Esophagus squamous epithelium (tissue), 5 donors: ENCODE measurements at regions not wholly inside any gene's neighbourhood (a gene's known extent, or its start where the extent isn't known, plus 50 kb on each side); places are given as distances from the start of the nearest gene placed in this dataset.

Source experiments
- DNase-seq: peaks from one replicate; lab custom pipeline; 2025; lab: John Stamatoyannopoulos, UW
- H3K27ac ChIP-seq, 4 donors: fragments of 200-600 bp; sonication (generic); one replicate each; pipeline ENCODE4 v1.5.1; 2016 to 2019; ENCODE audit warnings: mild to moderate bottlenecking in 1 of 4
- H3K27me3 ChIP-seq, 4 donors: fragments of 200-600 bp; sonication (generic); 1 replicate in 3 of 4; 2 replicates in 1 of 4; pipeline versions ENCODE4 v1.5.1 to v1.6.0; 2017 to 2021; ENCODE audit warnings: antibody characterized with exemption in 1 of 4
- H3K36me3 ChIP-seq, 3 donors: fragments of 200-600 bp; sonication (generic); one replicate each; pipeline ENCODE4 v1.5.1; 2016 to 2019
- H3K4me1 ChIP-seq, 3 donors: fragments of 200-600 bp; sonication (generic); one replicate each; pipeline ENCODE4 v1.5.1; 2017 to 2019
- H3K4me3 ChIP-seq, 4 donors: fragments of 200-600 bp; sonication (generic); 1 replicate in 3 of 4; 2 replicates in 1 of 4; pipeline ENCODE4 v1.5.1; 2016 to 2019; ENCODE audit warnings: mild to moderate bottlenecking in 2 of 4, moderate library complexity in 1 of 4
- H3K9me3 ChIP-seq, 3 donors: fragments of 200-600 bp; sonication (generic); one replicate each; pipeline ENCODE4 v1.5.1; 2016 to 2019
- POLR2A ChIP-seq, 4 donors: fragments of 450-650 bp; IDR thresholded peaks; one replicate each; pipeline ENCODE4 v1.6.1; 2017; ENCODE audit warnings: antibody characterized with exemption in 4 of 4, mild to moderate bottlenecking in 4 of 4, moderate library complexity in 3 of 4
- WGBS, 2 donors: methylation state at CpG; one replicate each; pipeline ENCODE4 v1.1.5; 2018; 5-methylcytosine and 5-hydroxymethylcytosine counted together
- intact Hi-C: fragments of 100-400 bp; cut with DNase I; formaldehyde crosslinking; loops from one replicate; pipeline ENCODE4 v1.15.0; 2022
- TF ChIP-seq, protein P1 (sequence below), 6 experiments: fragments of 450-650 bp in 4 of 6; fragments of 200-600 bp in 2 of 6; sonication (generic) in 2 of 6; IDR thresholded peaks; one replicate each; pipeline ENCODE4 v1.5.1; 2016 to 2019; ENCODE audit warnings: antibody characterized with exemption in 6 of 6, mild to moderate bottlenecking in 4 of 6, moderate library complexity in 4 of 6
- donor health status: DM: yes; HTN: yes; CAD: no.

DNA sequence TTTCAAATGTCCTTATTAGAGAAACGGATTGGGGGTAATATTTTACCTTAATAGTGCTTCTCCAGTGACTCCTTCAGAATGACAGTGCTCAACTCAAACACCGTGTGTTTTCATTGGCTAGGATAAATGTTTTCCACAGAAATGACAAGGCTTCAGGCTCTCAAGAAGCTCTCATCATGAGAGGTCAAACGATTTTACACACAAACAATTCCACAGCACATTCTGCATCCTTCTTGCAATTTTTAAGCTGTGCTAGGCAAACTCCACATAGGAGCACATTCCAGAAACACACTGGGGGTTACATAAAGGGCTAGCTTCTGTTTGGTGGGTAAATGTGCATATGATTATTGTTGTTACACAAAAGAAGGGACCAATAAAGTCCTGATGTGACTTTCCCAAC lies 75.5 kb upstream of the IPO9 start:
- Histone ChIP-seq H3K4me1 (peaks cover 0 to 61% (median 31%) of the 10 kb centered on the region in 3 donors), H3K4me3 (no peak overlapping the region), H3K36me3 (no peaks in the 10 kb centered on the region), H3K27me3 (no peaks in the 10 kb centered on the region), H3K9me3 (no peaks in the 10 kb centered on the region), H3K27ac (no peak overlapping the region)
- 70 to 74% methylated on average over 3 of the region's 3 CpGs for WGBS, 2 donors
- TF ChIP-seq, protein P1, sequence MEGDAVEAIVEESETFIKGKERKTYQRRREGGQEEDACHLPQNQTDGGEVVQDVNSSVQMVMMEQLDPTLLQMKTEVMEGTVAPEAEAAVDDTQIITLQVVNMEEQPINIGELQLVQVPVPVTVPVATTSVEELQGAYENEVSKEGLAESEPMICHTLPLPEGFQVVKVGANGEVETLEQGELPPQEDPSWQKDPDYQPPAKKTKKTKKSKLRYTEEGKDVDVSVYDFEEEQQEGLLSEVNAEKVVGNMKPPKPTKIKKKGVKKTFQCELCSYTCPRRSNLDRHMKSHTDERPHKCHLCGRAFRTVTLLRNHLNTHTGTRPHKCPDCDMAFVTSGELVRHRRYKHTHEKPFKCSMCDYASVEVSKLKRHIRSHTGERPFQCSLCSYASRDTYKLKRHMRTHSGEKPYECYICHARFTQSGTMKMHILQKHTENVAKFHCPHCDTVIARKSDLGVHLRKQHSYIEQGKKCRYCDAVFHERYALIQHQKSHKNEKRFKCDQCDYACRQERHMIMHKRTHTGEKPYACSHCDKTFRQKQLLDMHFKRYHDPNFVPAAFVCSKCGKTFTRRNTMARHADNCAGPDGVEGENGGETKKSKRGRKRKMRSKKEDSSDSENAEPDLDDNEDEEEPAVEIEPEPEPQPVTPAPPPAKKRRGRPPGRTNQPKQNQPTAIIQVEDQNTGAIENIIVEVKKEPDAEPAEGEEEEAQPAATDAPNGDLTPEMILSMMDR (IDR thresholded peaks at IDR 0.05) = no peak
- TF ChIP-seq POLR2A (IDR thresholded peaks at IDR 0.05) = no peak
- DNase-seq = no peak
- intact Hi-C loops = no loop called here

DNA sequence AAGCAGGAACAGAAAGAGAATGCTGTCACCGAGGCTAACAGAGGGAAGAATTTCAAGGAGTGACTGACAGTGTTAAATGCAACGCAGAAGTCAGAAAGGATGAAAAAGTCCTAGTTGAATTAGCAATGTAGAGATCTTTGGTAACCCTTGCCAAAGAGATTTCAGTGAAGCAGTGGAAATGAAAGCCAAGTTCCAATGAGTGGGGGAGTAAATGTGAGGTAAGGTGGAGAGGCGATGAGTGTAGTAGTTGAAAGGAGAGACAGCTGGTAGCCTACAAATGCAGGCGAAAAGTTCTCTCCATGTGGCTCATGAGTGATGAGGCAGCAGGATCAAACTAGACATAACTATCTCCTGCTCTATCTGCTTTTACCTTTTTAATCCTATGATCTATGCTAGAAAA lies 74.6 kb upstream of the IPO9 start:
- TF ChIP-seq POLR2A (IDR thresholded peaks at IDR 0.05) = no peak
- TF ChIP-seq, protein P1 (IDR thresholded peaks at IDR 0.05) = no peak
- Histone ChIP-seq H3K9me3 (no peaks in the 10 kb centered on the region), H3K27ac (peak overlapping the region in 1 of 4 donors; percentile 11), H3K27me3 (no peaks in the 10 kb centered on the region), H3K4me3 (no peak overlapping the region), H3K4me1 (peaks cover 0 to 59% (median 24%) of the 10 kb centered on the region in 3 donors), H3K36me3 (no peaks in the 10 kb centered on the region)
- intact Hi-C loops = no loop called here
- DNase-seq = no peak
- 84% methylated on average over 4 of the region's 4 CpGs for WGBS, 2 donors

GRCh38 chr1:201755200-201755599 lies 73.8 kb upstream of the IPO9 start:
- no peaks in the 10 kb centered on the region for H3K9me3 ChIP-seq
- peaks cover 0 to 54% (median 17%) of the 10 kb centered on the region in 3 donors for H3K4me1 ChIP-seq
- H3K4me3 ChIP-seq = no peak overlapping the region
- H3K36me3 ChIP-seq = no peaks in the 10 kb centered on the region
- H3K27ac ChIP-seq = no peak overlapping the region
- DNase-seq = no peak
- intact Hi-C loops = no loop called here
- no peaks in the 10 kb centered on the region for H3K27me3 ChIP-seq
- TF ChIP-seq POLR2A (IDR thresholded peaks at IDR 0.05) = no peak

GRCh38 chr1:201756406-201756805 lies 72.6 kb upstream of the IPO9 start:
- intact Hi-C loops = no loop called here
- peaks cover 0 to 51% (median 7%) of the 10 kb centered on the region in 3 donors for H3K4me1 ChIP-seq
- no peaks in the 10 kb centered on the region for H3K9me3 ChIP-seq
- TF ChIP-seq, protein P1 (IDR thresholded peaks at IDR 0.05) = no peak
- TF ChIP-seq POLR2A (IDR thresholded peaks at IDR 0.05) = no peak
- DNase-seq = no peak
- H3K27ac ChIP-seq = no peak overlapping the region
- no peak overlapping the region for H3K4me3 ChIP-seq
- H3K36me3 ChIP-seq = no peaks in the 10 kb centered on the region
- H3K27me3 ChIP-seq = no peaks in the 10 kb centered on the region

DNA sequence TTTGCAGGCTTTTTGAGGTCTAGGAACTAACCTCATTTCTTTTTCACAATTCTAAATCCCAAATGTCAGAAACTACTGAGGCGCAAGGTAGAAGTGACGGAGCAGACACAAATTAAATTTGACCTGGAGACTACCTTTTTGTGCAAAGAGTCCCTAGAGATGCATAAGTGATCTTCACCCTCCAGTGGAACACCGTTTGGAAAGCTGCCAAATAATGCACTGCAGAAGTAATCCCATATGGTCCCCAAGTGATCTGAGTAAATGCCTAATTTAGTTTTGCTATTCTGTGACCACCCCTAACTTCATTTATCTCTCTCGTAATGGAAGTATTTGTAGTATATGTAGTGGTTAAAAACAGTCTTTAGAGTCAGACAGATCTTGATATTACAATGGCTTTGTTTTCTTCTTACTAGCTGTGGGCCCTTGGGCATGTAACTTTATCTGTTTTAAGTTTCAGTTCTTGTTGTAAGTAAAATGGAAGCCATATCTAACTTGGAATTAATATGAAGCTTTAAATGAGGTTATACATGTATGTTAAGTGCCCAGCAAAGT lies 70.4 kb upstream of the IPO9 start:
- H3K4me3 ChIP-seq = no peak overlapping the region
- no peaks in the 10 kb centered on the region for H3K27me3 ChIP-seq
- H3K4me1 ChIP-seq = peaks cover 0 to 49% (median 5%) of the 10 kb centered on the region in 3 donors
- TF ChIP-seq, protein P1 (IDR thresholded peaks at IDR 0.05) = no peak
- no peak for TF ChIP-seq POLR2A (IDR thresholded peaks at IDR 0.05)
- no peaks in the 10 kb centered on the region for H3K9me3 ChIP-seq
- no peak for DNase-seq
- no peaks in the 10 kb centered on the region for H3K36me3 ChIP-seq
- no peak overlapping the region for H3K27ac ChIP-seq
- intact Hi-C loops = no loop called here
- WGBS, 2 donors = 73 to 75% methylated on average over 4 of the region's 4 CpGs
